GM18508 (cell line): ENCODE measurements at regions not wholly inside any gene's neighbourhood (a gene's known extent, or its start where the extent isn't known, plus 50 kb on each side); places are given as distances from the start of the nearest gene placed in this dataset.
"Not testable (repeated sequence)": the region's sequence is repeated elsewhere in the genome, so short reads cannot be mapped to it uniquely, and the experiment has no call there.

Source experiments
- ATAC-seq: cut with Tn5 transposase; IDR thresholded peaks from one replicate; pipeline ENCODE4 v1.9.1; 2021; ENCODE audit warnings: moderate number of reproducible peaks; ENCODE audit not compliant: insufficient read depth, unreplicated experiment

DNA sequence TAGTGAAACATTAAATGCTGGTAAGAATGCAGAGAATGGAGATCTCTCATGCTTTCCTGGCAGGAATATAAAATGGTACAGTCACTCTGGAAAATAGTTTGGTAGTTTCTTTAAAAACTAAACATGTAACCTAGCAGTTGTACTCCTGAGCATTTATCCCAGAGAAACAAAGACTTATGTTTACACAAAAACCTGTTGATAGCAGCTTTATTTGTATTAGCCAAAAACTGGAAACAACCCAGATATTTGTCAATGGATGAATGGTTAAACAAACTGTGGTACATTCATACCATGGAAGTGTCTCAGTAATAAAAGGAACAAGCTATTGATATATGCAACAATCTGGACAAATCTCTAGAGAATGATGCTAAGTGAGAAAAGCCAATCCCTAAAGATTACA lies 81.7 kb upstream of the CTAGE1 start:
- ATAC-seq, result no peak

DNA sequence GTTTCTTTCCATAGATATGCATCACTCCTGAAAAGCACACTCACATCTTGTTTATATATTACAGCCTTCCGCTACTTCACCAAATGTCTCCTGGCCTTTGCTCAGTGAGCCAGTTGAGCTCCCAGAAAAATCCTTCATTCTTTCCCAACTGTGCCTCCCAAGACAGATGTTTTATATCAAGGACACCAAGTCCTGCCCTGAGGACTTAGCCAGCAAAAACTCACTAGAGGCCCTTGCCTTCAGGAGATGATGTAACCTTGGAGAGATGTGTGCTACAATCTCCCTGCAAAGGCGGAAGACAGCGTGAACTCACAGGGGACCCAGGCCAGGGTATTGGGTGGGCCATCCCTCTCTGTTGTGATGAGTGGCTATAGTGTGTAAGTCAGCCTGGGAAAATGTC lies 86.1 kb upstream of the CTAGE1 start:
- no peak for ATAC-seq

DNA sequence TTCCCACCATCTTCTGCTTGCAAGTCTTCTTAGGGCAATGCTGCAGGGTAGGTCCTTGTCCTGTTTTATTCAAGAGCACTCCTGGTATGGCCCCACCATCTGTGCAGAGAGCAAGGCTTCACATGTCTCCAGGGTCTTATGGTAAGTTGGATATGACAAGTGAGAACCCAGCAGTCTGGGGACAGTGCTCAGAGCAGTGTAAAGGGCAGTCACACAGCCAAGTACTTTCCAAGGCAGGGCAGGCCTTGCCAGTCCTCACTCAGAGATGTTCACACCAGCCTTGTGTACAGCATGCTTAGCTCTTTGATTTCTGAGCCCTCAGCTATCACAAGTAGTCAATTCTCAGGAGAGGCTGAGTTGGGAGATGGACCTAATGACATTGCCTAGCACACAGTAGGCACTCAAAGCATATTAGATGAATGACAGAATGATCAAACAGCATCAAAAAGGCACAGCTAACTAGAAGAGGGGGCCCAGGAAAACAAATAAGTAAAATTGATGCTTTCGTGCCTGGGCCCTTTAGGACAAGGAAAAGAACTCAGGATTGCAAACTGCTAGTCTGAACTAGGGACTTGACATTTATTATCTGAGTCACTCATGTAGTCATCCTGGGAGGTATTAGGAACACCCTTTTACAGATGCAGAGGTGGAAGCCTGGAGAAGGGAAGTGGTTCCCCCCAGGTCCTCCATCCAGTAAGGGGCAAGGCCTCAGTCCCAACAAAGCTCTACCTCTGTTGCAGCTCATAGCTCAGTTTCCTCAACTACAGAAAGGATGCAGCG lies 86.7 kb upstream of the CTAGE1 start:
- ATAC-seq, result no peak

DNA sequence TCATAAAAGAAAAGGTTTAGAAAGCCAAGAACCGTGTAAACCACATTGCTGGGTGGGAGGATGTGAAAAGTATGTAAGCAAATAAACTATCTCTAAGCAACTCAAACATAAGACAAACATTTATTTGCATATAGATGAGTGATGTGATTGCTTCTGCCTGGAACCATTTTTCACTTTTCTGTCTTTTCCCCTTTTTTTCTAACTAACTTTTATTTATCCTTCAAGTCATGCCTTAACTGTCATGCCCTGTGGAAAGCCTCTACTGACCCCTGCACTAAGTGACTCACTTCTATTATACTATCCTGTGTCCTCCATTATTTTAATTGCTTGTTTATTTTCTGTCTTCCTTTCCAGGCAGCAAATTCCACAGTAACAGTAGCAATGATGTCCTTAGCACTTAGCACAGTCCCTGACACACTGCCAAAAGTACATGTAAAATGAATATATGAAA lies 87.5 kb upstream of the CTAGE1 start:
- no peak for ATAC-seq

DNA sequence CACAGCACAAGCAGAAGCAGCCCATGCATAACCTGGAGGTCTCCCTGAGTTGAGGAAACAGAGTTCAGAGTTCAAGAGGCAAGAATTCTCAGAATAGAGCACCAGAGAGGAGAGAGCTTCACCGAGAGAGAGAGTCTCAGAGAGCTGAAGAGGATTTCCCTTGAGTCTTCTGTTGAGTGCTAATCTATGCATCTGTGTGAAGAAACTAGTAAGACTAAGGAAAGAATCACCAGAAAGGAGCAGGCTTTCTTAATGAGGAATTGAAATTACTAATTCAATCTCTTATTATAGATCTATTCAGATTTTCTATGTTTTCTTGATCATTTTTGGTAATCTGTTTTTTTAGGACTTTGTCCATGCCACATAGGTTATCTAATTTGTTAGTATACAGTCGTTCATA lies 89.3 kb upstream of the CTAGE1 start:
- no peak for ATAC-seq

DNA sequence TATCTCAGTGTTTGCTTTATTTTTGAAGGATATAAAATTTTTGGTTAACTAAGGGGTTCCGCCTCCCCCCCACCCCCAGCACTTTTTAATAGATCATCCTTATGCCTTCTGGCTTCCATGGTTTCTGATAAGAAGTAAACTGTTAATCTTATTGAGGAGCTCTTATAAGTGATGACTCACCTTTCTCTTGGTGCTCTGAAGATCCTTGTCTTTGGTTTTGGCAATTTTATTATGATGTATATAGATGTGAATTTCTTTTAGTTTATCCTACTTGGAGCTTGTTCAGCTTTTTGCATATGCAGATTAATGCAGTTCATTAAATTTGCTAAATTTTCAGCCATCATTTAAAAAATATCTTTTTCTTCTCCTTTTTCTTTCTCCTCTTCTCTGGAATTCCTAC lies 91.7 kb upstream of the CTAGE1 start:
- no peak for ATAC-seq

DNA sequence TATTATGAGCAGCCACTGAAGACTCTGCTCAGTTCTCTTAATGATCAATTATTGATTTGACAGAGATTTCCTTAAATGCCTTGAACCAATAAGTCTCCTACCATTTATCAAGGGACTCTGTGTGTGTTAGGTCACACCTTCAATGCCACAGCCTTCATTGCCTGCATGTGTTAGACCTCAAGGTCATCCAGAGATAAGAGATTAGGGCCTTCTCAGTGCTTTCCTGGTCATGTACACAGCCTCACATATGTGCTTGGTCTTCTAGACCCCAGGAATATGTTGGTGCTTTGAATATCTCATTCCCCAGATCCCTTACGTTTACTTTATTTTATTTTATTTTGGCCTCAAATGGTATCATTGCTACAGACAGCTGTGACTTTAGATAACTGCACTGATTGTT lies 93.0 kb upstream of the CTAGE1 start:
- ATAC-seq, result no peak

DNA sequence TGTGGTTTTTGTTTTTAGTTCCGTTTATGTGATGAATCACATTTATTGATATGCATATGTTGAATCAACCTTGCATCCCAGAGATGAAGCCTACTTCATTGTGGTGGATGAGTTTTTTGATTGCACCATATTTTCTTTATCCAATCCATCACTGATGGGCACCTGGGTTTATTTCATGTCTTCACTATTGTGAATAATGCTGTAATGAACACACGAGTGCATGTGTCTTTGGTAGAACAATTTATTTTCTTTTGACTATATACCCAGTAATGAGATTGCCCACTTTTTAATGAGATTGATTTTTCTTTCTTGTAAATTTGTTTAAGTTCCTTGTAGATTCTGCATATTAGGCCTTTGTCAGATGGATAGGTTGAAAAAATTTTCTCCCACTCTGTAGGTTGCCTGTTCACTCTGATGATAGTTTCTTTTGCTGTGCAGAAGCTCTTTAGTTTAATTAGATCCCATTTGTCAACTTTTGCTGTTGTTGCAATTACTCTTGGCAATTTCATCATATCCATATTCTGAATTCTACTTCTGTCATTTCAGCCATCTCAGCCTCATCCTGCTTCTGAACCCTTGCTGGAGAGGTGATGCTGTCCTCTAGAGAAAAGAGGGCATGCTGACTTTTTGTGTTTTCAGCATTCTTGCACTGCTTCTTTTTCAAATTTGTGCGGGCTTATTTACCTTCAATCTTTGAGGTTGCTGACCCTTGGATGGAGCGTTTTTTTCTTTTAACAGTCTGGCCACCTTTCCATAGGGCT lies 96.2 kb upstream of the CTAGE1 start:
- no peak for ATAC-seq

DNA sequence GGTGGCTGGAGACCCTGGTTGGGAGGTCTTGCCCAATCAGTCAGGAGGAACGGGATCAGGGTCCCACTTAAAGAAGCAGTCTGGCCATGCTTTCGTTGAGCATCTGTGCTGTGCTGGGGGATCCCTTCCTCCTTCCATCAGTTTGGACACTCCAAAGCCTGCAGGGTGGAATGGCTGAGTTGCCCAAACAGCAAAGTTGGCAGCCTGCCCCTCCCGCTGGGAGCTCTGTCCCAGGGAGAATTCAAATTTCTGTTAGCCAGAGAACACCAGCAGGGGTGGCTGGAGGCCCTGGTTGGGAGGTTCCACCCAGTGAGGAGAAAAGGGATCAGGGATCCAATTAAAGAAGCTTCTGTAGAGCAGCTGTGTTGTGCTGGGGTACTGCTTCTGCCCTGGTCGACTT lies 96.9 kb upstream of the CTAGE1 start:
- ATAC-seq, result no peak

DNA sequence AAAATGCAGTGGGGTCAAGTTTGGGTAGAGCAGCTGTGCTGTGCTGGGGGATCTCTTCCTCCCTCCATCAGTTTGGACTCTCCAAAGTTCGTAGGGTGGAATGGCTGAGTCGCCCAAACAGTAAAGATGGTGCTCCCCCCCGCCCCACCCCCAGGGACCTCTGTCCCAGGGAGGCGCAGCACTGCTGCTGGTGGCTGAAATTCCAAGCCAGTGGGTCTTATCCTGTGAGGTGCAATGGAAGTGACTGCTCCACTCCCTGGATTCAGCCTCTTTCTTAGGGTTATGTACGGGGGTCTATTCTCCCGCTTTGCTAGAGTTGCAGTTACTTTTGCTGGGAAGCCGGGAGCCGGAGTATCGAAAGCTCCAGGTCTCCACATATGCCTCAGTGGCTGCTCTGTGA lies 97.5 kb upstream of the CTAGE1 start:
- ATAC-seq, result no peak

DNA sequence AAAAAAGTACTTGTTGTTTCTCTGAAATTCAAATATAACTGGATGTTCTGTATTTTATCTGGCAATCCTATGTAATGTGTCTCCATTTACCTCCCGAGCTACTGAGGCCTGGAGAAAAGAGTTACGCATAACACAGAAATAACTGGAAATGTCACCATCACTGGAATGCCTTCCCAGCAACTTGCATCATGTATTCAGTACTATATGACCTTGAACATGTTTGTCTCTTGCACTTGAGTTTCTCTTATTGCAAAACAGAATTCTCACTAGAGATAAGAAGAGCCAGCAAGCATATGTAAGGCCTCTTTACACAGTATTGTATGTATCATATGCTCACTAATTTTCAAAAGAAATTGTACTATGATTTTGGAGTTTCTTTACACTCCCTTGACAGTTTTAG lies 99.6 kb upstream of the CTAGE1 start:
- ATAC-seq, result no peak

DNA sequence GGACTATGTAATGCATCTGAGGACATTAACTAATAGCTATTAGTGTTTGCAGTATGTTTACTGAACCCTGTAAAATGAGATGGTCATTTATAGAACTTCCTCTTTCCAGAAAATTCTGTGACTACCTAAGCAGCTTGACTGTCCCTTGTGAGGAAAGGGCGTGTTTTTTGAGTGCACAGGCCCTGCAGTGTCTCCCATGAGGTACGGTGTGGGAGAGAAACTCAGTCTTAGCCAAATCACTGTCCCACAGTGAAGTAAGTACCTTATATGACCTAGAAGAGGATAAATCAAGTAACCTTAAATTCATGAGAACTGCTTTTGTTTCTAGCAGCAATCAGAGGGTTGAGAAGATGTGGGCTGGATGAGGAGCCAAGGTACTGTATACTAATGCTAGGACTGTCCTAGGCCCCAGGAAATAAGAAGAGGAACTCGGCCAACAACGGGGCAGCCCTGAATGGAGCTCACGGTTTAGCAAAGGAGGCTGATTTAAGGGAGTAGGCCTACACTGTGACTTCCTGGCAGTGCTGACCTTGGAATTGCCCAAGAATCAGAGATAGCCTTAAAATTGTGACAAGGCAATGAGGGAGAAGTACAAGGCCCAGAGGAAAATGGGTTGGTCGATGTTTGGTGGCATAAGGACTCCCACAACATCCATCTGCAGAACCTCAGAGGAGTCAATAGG lies 103.5 kb upstream of the CTAGE1 start:
- ATAC-seq, result no peak

DNA sequence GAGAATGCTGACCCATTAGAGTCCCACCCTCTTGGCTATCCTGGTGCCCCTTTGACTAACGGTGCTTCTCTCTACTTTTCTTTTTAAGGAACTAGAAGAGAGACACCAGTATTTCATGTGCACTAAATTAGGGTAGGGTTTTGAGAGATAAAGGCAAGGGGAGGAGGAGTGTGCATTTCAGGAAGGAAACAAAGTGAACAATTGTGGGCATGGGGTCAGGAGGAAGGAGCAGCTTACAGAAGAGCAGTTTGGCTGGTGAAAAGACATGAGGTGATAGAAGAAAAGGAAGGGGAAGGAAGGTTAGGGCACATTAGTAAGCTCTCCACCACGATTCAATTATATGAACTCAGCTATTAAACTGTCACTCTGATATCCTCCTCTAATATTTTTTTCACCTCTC lies 105.8 kb upstream of the CTAGE1 start:
- no peak for ATAC-seq

DNA sequence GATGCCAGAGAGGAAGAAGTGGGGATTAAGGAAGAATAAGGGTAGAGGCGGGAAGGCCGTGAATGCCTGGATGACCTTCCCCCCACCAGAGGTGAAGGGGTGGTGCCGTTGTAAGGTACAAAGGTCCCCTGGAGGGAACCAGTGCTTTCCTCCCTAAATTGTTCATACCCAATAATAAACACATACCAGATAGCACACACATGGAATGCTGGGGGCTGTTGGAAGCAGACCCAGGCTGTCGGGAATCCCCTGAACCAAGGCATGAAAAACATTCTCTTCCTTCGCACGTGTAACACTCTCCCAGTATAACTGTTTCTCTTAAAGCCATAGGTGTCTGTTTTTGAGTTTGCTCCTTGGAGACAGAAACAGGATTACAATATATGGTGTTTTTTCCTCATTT lies 107.1 kb upstream of the CTAGE1 start:
- no peak for ATAC-seq

DNA sequence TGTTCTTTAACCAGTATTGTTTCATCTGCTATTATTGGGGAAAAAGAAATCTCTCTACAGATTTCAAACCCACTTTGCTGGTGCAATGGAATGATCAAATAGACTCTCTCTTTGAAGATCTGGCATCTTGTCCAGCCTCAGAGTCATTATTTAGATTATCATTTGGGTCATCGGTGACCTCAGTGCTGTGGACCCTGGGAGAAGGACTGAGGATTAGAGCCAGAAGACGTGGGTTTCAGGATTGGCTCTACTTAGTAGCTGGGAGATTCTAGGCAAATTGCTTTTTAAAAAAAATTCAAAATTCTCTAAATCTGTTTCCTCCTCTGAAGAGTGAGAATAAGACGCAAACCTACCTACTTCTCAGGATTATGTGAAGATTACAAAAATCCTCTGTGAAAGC lies 107.6 kb upstream of the CTAGE1 start:
- no peak for ATAC-seq

DNA sequence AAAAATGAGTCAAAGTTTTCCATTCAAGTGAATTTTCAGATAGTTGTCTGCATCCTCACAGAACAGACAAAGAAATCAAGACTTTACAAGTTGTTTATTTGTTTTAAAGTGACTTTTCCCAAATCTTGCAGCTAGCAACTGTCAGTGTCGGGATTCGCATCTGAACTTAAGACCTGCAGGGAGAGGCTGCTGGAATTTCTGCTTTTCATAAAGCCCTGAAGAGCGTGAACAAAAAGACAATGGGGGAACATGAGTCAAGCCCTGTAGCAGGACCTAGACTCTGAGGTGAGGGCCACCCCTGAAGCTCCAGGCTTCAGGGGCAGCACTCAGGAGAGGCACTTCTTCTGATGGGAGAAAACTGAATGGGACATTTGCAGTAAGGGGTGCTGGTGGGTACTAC lies 108.2 kb upstream of the CTAGE1 start:
- ATAC-seq, result no peak

DNA sequence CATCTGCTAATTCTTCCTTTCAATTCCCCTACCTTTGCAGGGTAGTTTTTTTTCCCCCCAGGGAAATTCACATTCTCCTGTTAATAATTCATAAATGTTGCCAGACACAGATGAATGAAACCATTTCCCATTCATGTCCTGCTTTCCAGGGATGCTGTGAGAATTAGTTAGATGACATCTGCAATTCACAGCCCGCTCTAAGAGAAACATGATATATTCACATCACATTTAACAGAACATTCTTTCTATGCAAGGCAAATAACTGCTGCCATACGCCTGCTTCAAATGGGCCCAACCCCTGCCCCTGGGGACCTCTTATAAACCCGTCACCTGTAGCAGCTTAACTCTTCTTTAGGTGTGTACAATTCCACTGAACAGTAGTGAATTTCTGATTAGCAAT lies 110.6 kb upstream of the CTAGE1 start:
- ATAC-seq, result no peak

DNA sequence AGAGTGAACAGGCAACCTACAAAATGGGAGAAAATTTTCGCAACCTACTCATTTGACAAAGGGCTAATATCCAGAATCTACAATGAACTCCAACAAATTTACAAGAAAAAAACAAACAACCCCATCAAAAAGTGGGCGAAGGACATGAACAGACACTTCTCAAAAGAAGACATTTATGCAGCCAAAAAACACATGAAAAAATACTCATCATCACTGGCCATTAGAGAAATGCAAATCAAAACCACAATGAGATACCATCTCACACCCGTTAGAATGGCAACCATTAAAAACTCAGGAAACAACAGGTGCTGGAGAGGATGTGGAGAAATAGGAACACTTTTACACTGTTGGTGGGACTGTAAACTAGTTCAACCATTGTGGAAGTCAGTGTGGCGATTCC lies 117.0 kb upstream of the CTAGE1 start:
- ATAC-seq, result not testable (repeated sequence)

DNA sequence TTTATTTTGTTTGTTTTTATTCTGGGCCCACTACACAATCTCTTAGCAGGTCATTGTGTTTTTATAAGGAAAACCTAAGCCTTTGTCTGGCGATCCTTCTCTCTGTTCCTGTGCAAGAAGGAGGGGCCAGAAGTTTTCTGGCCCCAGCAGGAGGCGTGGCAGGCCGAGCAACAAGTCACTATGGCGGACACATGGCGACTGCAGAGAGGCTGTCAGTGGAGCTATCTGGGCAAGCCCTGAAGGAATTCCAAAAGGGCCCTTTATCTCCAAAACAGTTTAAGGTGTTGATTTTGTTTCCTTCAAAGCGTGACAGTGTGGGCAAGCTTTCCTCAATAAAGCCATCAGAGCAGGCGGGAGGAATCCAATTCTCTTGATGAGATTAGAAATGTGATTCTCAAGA lies 118.8 kb upstream of the CTAGE1 start:
- ATAC-seq, result no peak

DNA sequence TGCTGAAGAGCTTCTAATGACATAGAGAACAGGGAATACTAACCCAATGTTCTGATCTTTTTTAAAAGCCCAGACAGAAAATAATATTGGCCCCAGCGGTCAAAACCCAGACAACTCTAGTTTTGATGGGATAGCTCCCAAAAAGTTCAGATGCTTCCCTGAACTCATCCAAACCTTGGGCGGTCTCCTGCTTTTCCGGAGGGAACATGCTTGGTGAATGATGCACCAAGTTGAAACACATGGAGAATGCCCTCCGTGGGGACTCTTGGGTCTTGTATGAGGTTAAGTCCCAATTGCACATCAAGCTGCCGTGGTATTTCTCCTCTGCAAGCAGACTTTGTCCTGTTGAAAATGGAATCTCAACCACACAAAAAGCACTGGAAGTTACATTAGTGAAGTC lies 120.7 kb upstream of the CTAGE1 start:
- ATAC-seq, result no peak

DNA sequence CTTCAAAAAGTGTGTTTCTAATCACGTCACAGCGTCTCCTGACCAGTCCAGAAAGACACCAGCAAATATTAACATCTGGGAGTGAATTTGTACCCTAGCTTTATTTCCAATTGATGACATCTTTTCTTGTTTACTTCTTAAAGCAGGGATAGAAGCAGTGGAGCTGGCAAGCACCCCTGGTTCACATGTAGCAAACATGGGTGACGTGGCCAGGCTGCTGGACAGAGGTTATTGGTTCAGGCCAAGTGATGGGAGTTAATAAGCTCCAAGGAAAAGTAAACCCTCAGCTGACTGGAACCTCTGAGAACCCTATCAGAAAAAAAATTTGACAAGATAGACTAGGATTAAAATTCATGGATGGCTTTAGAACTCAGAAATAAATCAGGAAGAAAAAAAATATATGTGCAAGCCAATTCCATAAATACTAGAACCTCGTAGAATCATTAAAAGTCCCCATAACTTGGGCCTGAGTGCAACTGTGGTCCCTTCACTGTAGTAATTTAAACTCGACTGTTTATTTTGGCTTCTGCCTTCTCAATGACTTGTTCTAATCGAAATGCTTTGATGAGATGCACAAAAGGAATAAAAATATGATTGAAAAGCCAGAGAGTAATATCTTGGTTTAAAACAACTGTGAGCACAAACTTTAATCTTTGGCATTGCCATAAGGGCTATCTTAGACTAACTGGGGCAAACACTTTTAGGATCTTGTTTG lies 121.5 kb upstream of the CTAGE1 start:
- no peak for ATAC-seq
